ENCODE measurements at regions not wholly inside any gene's neighbourhood (a gene's known extent, or its start where the extent isn't known, plus 50 kb on each side); places are given as distances from the start of the nearest gene placed in this dataset.
A peak's percentile ranks its signal among the peaks of the same experiment; 100 is the strongest.

DNA sequence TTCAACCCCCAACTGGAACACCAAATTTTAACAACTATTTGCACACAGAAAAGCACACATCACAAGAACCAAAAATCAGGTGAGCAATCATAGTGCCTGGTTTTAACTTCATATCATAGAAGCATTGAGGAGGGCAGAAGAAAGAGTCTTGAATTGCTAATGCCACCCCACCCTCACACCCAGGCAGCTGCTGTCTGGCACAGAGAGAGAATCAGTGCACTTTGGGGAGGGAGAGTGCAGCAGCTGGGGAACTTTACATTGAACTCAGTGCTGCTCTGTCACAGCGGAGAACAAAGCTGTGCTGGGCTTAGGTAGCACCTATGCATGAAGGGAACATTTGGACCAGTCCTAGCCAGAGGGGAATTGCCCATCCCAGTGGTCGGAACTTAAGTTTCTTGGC lies 76.0 kb upstream of the KBTBD8 start:
- Mint-ChIP-seq H3K4me3 (no peak overlapping the region), H3K4me1 (peaks cover 39% of the 10 kb centered on the region), H3K36me3 (ENCODE audit: low read depth) (peaks cover 8% of the 10 kb centered on the region), H3K27ac (ENCODE audit: unreplicated experiment) (no peak overlapping the region), H3K27me3 (ENCODE audit: low read depth) (no peaks in the 10 kb centered on the region), H3K9me3 (no peaks in the 10 kb centered on the region)
- TF ChIP-seq, protein P1, sequence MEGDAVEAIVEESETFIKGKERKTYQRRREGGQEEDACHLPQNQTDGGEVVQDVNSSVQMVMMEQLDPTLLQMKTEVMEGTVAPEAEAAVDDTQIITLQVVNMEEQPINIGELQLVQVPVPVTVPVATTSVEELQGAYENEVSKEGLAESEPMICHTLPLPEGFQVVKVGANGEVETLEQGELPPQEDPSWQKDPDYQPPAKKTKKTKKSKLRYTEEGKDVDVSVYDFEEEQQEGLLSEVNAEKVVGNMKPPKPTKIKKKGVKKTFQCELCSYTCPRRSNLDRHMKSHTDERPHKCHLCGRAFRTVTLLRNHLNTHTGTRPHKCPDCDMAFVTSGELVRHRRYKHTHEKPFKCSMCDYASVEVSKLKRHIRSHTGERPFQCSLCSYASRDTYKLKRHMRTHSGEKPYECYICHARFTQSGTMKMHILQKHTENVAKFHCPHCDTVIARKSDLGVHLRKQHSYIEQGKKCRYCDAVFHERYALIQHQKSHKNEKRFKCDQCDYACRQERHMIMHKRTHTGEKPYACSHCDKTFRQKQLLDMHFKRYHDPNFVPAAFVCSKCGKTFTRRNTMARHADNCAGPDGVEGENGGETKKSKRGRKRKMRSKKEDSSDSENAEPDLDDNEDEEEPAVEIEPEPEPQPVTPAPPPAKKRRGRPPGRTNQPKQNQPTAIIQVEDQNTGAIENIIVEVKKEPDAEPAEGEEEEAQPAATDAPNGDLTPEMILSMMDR (conservative IDR thresholded peaks at IDR 0.05) = no peak
- DNase-seq (ENCODE audit: low read depth, low spot score) = no peak

- TF ChIP-seq, protein P1 (conservative IDR thresholded peaks at IDR 0.05) = no peak
- DNase-seq (ENCODE audit: low read depth, low spot score) = no peak
- Mint-ChIP-seq H3K27ac (ENCODE audit: unreplicated experiment) (peak overlapping the region; percentile 92), H3K4me1 (peaks cover 47% of the 10 kb centered on the region), H3K27me3 (ENCODE audit: low read depth) (no peaks in the 10 kb centered on the region), H3K4me3 (no peak overlapping the region), H3K36me3 (ENCODE audit: low read depth) (peaks cover 8% of the 10 kb centered on the region), H3K9me3 (peaks cover 3% of the 10 kb centered on the region)
These were observed 74.1 kb upstream of the KBTBD8 start for GRCh38 chr3:66923969-66924368.

GRCh38 chr3:66928252-66928651 lies 69.9 kb upstream of the KBTBD8 start:
- TF ChIP-seq, protein P1 (conservative IDR thresholded peaks at IDR 0.05) = no peak
- Mint-ChIP-seq H3K4me1 (peaks cover 83% of the 10 kb centered on the region), H3K9me3 (peaks cover 3% of the 10 kb centered on the region), H3K27ac (ENCODE audit: unreplicated experiment) (no peak overlapping the region), H3K4me3 (no peak overlapping the region), H3K36me3 (ENCODE audit: low read depth) (peaks cover 2% of the 10 kb centered on the region), H3K27me3 (ENCODE audit: low read depth) (no peaks in the 10 kb centered on the region)
- no peak for DNase-seq (ENCODE audit: low read depth, low spot score)

DNA sequence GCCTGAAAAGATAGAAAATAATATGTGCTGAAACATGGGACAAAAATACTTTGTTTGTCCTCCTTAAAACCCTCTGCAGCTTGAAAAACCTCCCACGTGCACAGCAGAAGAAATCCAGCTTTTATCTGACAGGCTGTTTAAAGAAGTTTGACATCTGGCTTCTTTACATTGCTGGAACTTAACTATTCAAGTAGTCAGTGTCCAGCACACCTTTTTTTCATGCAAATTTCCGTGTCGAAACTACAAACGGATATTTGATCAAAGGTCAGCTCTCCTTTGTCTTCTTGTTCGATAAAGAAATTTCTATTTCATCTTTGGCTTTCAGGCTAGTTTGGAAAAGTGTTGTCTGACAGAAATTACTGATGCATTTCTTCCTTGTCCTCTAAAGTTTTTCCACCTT lies 66.8 kb upstream of the KBTBD8 start:
- no peak for DNase-seq (ENCODE audit: low read depth, low spot score)
- Mint-ChIP-seq H3K36me3 (ENCODE audit: low read depth) (no peaks in the 10 kb centered on the region), H3K4me1 (peaks cover 84% of the 10 kb centered on the region), H3K4me3 (peak overlapping the region; percentile 68), H3K9me3 (peaks cover 3% of the 10 kb centered on the region), H3K27ac (ENCODE audit: unreplicated experiment) (peak overlapping the region; percentile 96), H3K27me3 (ENCODE audit: low read depth) (no peaks in the 10 kb centered on the region)
- TF ChIP-seq, protein P1 (conservative IDR thresholded peaks at IDR 0.05) = no peak

GRCh38 chr3:66931699-66932098 lies 66.4 kb upstream of the KBTBD8 start:
- TF ChIP-seq, protein P1 (conservative IDR thresholded peaks at IDR 0.05) = no peak
- no peak for DNase-seq (ENCODE audit: low read depth, low spot score)
- Mint-ChIP-seq H3K9me3 (peaks cover 3% of the 10 kb centered on the region), H3K4me1 (peaks cover 80% of the 10 kb centered on the region), H3K27ac (ENCODE audit: unreplicated experiment) (peak overlapping the region; percentile 96), H3K27me3 (ENCODE audit: low read depth) (no peaks in the 10 kb centered on the region), H3K36me3 (ENCODE audit: low read depth) (no peaks in the 10 kb centered on the region), H3K4me3 (peak overlapping the region; percentile 68)

GRCh38 chr3:66933233-66933632 lies 64.9 kb upstream of the KBTBD8 start:
- peak overlapping the region; percentile 5 for H3K27ac Mint-ChIP-seq (ENCODE audit: unreplicated experiment)
- H3K9me3 Mint-ChIP-seq = no peaks in the 10 kb centered on the region
- H3K36me3 Mint-ChIP-seq (ENCODE audit: low read depth) = no peaks in the 10 kb centered on the region
- TF ChIP-seq, protein P1 (conservative IDR thresholded peaks at IDR 0.05) = no peak
- H3K4me3 Mint-ChIP-seq = peak overlapping the region; percentile 7
- DNase-seq (ENCODE audit: low read depth, low spot score) = no peak
- H3K27me3 Mint-ChIP-seq (ENCODE audit: low read depth) = no peaks in the 10 kb centered on the region
- H3K4me1 Mint-ChIP-seq = peaks cover 86% of the 10 kb centered on the region
